T-helper 17 cell (primary cell): ENCODE measurements at regions not wholly inside any gene's neighbourhood (a gene's known extent, or its start where the extent isn't known, plus 50 kb on each side); places are given as distances from the start of the nearest gene placed in this dataset.

ENCODE experiments used
- ATAC-seq: fragments of 150-1000 bp; cut with Tn5 transposase; 2 replicates; pipeline ENCODE4 v1.10.0; 2021; ENCODE audit warnings: mild to moderate bottlenecking, moderate library complexity
- DNase-seq, 3 donors: peaks; one replicate each; pipeline versions ENCODE4 v3.0.0 to v3.0.0-alpha.2; 2020 to 2021
- H3K9me3 ChIP-seq: one replicate; pipeline ENCODE4 v1.7.0; 2013; ENCODE audit warnings: low read length, mild to moderate bottlenecking; ENCODE audit not compliant: control insufficient read depth, poor library complexity, severe bottlenecking
- H3K27ac Mint-ChIP-seq: one replicate; pipeline ENCODE4 v1.8.0; 2022; ENCODE audit warnings: mild to moderate bottlenecking, moderate library complexity, mixed read lengths
- H3K27me3 Mint-ChIP-seq: one replicate; pipeline ENCODE4 v1.8.0; 2022; ENCODE audit warnings: mixed read lengths
- H3K36me3 Mint-ChIP-seq: one replicate; pipeline ENCODE4 v1.8.0; 2022; ENCODE audit warnings: low read depth, mixed read lengths
- H3K4me1 Mint-ChIP-seq: one replicate; pipeline ENCODE4 v1.8.0; 2022; ENCODE audit warnings: mild to moderate bottlenecking, mixed read lengths
- H3K4me3 Mint-ChIP-seq: one replicate; pipeline ENCODE4 v1.8.0; 2022; ENCODE audit warnings: mild to moderate bottlenecking, moderate library complexity, mixed read lengths

DNA sequence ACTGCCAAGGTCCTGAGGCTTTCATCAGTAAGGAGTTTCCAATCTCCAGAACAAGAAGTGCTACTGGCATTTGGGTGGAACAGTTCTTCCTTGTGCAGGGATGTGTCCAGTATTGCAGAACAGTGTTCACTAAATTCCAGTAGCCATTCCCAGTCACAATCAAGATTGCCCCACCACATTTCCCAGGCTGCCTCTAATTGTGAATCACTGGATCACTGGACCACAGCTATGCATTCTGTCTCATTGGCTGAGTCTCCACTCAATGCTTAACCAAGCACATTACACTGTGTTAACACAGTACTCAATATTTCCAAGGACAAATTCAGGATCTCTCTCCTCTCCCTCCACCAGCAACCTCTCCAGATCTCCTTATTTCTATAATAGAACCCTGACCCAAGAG is 160.2 kb upstream of the CCDC150 start:
- no peaks in the 10 kb centered on the region for H3K36me3 Mint-ChIP-seq
- no peaks in the 10 kb centered on the region for H3K9me3 ChIP-seq
- H3K4me1 Mint-ChIP-seq = no peaks in the 10 kb centered on the region
- no peak overlapping the region for H3K27ac Mint-ChIP-seq
- ATAC-seq (no peak), DNase-seq (no peak)
- H3K4me3 Mint-ChIP-seq = no peak overlapping the region
- peaks cover 33% of the 10 kb centered on the region for H3K27me3 Mint-ChIP-seq

DNA sequence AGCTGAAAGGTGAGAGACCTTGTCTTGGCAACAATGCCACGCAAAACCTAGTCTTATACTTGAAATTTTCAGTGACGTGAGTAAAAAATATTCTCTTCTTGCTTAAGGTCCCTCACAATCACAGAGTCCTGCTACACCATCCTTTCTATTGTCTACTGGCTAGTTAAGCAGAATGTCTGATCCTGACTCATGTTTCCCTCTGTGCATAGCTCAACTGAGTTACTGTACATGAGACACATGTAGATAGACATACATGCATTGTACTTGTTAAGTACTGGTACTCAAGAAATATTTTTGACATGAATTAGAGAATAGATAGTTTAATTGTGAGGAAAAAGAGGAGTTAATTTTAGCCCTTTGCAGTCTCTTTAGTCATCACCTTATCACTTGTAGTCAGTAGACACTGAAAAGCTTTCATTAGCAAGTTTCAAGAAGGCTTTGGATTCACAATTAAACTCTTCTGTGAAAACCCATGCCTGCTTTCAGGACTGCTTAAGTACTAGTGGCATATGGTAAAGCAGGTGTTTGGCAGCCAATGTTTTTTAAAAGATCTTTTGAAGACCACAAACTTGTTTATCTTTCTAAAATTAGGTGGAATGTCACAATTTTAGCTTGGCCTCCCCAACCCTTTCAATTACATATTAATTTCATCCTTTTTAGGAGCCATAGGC is 158.7 kb upstream of the CCDC150 start:
- Mint-ChIP-seq H3K27ac (no peak overlapping the region), H3K4me1 (no peaks in the 10 kb centered on the region), H3K36me3 (peaks cover 2% of the 10 kb centered on the region), H3K27me3 (peaks cover 44% of the 10 kb centered on the region), H3K4me3 (no peak overlapping the region)
- DNase-seq = no peak
- no peaks in the 10 kb centered on the region for H3K9me3 ChIP-seq
- ATAC-seq = no peak

DNA sequence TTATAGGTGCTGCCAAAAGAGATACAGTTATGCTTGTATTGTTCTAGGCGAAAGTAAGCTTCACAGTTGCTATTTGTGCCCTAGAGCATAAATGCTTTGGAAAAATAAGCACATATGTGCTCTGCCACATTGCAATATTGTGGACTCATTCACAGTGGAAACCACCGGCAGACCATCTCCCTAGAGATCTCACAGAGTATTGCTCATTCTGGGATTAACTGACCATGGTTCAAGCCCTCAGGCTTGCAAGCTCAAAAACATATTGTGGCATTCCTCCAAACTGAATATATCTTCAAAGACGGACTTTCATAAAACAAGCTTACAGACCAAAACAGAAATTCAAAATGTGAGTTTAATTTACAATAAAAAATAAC is 158.2 kb upstream of the CCDC150 start:
- DNase-seq (no peak), ATAC-seq (no peak)
- Mint-ChIP-seq H3K27me3 (peaks cover 49% of the 10 kb centered on the region), H3K36me3 (peaks cover 2% of the 10 kb centered on the region), H3K27ac (no peak overlapping the region), H3K4me3 (no peak overlapping the region), H3K4me1 (no peaks in the 10 kb centered on the region)
- no peaks in the 10 kb centered on the region for H3K9me3 ChIP-seq

DNA sequence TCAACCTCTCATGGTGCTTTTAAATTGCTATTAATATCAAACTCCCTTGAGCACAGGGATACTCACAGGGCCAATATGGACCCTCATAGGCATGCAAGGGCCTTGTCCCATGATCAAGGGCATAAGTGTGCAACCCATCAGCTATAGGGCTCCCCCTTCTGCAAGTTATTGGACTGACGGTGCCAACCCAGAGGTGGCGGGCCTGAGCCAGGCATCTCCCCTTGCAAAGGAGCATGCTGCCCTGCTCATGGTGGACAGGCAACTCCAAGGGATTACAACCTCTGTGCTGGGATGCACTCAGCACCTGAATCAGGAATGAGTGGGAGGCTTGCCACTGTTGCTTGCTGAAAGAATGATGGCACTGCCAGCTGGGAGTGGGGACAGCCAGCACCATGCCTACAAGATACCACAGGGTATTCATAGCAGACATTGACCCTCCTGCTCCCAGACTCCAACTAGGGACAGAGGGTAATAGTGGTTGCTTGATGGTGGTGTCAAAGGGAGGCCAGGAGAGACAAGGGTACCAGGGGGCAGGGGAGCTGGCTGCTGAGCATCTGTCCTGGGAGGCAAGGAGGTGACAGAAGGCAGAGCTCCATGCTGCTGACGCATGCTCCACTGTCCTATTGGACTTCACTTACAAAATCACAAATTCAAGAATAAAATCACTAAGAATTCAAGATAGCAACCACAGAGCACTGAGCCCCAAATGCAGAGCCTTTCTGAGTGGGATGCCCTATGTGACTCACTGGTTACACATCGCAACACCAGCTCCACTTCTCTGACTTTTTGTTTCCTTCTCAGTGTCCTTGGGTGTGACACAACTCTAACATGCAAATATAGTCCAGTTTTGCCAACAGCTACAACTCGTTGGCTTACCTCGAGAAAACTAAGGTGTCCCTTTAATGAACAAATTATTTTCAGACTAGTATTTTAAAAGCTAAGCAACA is 157.1 kb upstream of the CCDC150 start:
- Mint-ChIP-seq H3K36me3 (peaks cover 2% of the 10 kb centered on the region), H3K27me3 (peaks cover 53% of the 10 kb centered on the region), H3K4me1 (no peaks in the 10 kb centered on the region), H3K27ac (no peak overlapping the region), H3K4me3 (no peak overlapping the region)
- DNase-seq (no peak), ATAC-seq (no peak)
- H3K9me3 ChIP-seq = no peaks in the 10 kb centered on the region

DNA sequence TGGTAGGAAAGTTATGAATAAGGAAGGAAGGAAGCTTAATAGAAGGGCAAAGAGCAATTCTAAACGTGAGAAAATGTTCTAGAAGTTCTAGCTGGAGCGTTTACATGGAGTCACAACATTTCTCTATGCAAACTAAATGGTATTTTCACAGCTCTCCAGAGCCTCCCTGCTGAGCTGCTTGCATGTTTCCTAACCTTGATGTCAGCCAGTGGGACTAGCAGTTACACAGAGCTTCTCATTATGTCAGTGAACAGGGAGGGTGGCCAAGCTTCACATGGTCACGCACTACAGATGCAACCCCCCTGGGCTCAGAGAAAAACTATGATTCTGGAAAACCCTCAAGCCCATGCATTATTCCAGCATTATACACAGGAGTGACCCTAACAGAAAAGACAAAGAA is 153.4 kb upstream of the CCDC150 start:
- Mint-ChIP-seq H3K4me3 (no peak overlapping the region), H3K27ac (no peak overlapping the region), H3K27me3 (peaks cover 52% of the 10 kb centered on the region), H3K36me3 (peaks cover 2% of the 10 kb centered on the region), H3K4me1 (no peaks in the 10 kb centered on the region)
- ATAC-seq (no peak), DNase-seq (no peak)
- H3K9me3 ChIP-seq = no peaks in the 10 kb centered on the region

DNA sequence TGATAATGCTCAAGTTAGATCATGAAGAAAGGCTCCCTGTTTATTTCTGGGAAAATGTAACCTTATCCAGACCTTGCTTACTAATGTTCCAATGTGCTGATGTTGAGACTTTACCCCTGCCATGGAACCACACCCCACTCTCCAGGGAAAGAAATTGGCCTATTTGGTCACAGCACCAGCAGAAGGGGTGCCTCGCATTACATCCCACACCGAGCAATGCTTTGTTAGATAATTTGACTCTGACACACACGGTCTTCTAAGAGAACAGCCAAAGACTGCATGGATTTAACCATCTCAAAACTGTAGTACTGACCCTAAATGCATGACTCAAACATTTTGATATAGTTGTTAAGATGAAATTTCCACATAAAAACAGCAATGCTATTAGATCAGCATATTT is 152.1 kb upstream of the CCDC150 start:
- no peak overlapping the region for H3K27ac Mint-ChIP-seq
- no peaks in the 10 kb centered on the region for H3K4me1 Mint-ChIP-seq
- DNase-seq (no peak), ATAC-seq (no peak)
- H3K4me3 Mint-ChIP-seq = no peak overlapping the region
- H3K9me3 ChIP-seq = no peaks in the 10 kb centered on the region
- peaks cover 39% of the 10 kb centered on the region for H3K27me3 Mint-ChIP-seq
- H3K36me3 Mint-ChIP-seq = peaks cover 2% of the 10 kb centered on the region

DNA sequence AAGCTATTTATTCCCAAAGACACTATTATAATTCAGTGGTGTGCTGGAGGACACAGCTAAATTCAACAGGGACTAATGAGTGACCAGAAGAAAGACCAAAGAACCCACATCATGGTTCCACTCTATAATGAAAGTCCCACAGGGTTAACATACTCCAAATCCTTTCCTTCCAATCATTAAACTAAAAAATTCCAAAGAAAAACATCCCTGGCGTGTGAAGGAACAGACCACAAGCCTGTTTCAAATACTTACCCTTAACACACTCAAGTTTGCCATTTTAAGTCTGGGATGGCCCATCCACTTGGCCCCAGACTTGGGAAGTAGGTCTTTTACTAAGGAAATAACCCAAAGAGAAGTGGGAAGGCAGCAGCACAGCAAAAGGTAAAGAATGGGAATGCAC is 150.1 kb upstream of the CCDC150 start:
- ATAC-seq = no peak
- DNase-seq = no peak
- Mint-ChIP-seq H3K4me3 (no peak overlapping the region), H3K4me1 (no peaks in the 10 kb centered on the region), H3K27ac (no peak overlapping the region), H3K27me3 (peaks cover 26% of the 10 kb centered on the region), H3K36me3 (peaks cover 2% of the 10 kb centered on the region)
- no peaks in the 10 kb centered on the region for H3K9me3 ChIP-seq

DNA sequence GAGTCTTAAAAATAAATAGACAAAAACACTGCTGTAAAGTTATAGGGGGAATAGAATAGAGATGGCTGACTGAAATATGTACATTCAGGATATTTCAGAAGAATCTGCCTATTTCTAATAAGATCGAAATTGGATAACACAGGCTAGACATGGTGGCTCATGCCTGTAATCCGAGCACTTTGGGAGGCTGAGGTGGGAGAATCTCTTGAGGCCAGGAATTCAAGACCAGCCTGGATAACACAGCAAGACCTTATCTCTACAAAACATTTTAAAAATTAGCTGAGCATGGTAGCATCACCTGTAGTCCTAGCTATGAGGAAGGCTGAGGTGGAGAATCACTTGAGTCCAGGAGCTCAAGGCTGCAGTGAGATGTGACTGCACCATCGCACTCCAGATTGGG is 146.6 kb upstream of the CCDC150 start:
- ATAC-seq = no peak
- Mint-ChIP-seq H3K27me3 (peaks cover 6% of the 10 kb centered on the region), H3K4me3 (no peak overlapping the region), H3K4me1 (no peaks in the 10 kb centered on the region), H3K27ac (no peak overlapping the region), H3K36me3 (no peaks in the 10 kb centered on the region)
- no peaks in the 10 kb centered on the region for H3K9me3 ChIP-seq
- no peak for DNase-seq

DNA sequence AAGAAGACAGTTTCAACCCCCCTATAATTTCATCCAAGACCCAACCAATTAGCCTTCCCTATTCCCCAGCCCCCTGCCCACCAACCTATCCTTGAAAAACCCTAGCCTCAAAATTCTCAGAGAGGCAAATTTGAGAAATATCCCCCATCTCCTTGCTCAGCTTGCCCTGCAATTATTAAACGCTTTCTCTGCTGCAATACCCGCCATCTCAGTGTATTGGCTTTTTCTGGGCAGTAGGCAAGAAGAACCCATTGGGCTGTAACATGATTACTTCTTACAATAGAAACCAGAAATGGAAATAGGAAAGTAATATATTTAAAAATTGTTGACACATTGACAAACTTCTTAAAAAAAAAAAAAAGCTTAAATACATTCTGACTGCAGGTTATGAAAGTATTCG is 140.6 kb upstream of the CCDC150 start:
- peaks cover 14% of the 10 kb centered on the region for H3K27me3 Mint-ChIP-seq
- H3K36me3 Mint-ChIP-seq = no peaks in the 10 kb centered on the region
- no peaks in the 10 kb centered on the region for H3K9me3 ChIP-seq
- H3K4me1 Mint-ChIP-seq = no peaks in the 10 kb centered on the region
- no peak overlapping the region for H3K27ac Mint-ChIP-seq
- H3K4me3 Mint-ChIP-seq = no peak overlapping the region
- DNase-seq = no peak
- no peak for ATAC-seq

DNA sequence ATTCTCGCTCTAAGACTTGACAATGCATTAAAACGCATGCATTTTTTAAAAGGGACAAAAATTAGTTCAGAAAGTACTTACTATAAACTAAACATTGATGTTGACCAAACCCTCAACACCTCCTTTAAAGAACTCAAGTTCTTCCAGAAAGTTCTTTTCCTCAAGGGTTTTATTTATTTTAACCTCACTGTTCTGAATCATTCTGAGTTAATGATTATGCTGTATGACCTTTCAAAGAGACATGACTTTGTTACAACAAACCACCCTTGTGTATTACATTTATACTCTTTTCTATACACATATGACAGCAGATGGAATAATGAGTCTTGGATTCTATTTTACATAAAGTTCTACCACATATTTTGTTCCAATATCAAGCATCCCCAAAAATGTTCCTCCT is 139.8 kb upstream of the CCDC150 start:
- H3K4me3 Mint-ChIP-seq = no peak overlapping the region
- peaks cover 3% of the 10 kb centered on the region for H3K36me3 Mint-ChIP-seq
- H3K27me3 Mint-ChIP-seq = peaks cover 20% of the 10 kb centered on the region

DNA sequence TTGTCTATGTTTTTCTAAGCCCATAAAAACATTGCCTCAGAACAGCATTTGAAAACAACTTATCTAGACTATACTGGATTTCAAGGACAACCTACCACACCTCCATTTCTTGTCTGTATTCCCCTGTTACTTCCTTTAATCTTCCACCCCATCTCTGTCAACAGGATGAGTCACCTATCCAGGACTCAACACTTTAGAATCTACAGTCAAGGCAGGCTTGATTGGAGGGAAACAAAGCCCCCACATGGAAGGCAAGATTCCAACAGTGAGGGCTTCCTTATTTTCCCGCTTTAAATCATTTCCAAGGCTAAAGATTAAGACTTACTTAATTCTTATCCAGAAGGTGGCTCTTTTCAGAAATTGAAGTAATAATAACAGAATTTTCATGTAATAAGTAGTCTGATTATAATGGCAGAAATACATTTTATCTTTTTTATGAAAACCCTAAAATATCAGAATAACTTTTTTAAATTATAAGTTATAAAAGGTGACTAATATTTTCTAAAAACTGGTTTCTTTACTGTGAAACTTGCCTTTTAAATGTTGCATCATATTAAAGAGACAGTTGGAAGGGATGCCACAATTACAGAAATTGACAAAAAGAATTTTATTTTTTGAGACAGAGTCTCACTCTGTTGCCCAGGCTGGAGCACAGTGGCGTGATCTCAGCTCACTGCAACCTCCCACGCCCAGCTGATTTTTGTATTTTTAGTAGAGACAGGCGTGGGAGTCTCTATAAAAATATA is 138.7 kb upstream of the CCDC150 start:
- H3K27ac Mint-ChIP-seq = no peak overlapping the region
- no peak overlapping the region for H3K4me3 Mint-ChIP-seq
- H3K27me3 Mint-ChIP-seq = peaks cover 22% of the 10 kb centered on the region

More for the DNA sequence above, 139.8 kb upstream of the CCDC150 start:
- DNase-seq (no peak), ATAC-seq (no peak)
- H3K27ac Mint-ChIP-seq = no peak overlapping the region
- H3K9me3 ChIP-seq = no peaks in the 10 kb centered on the region
- H3K4me1 Mint-ChIP-seq = peaks cover 2% of the 10 kb centered on the region

DNA sequence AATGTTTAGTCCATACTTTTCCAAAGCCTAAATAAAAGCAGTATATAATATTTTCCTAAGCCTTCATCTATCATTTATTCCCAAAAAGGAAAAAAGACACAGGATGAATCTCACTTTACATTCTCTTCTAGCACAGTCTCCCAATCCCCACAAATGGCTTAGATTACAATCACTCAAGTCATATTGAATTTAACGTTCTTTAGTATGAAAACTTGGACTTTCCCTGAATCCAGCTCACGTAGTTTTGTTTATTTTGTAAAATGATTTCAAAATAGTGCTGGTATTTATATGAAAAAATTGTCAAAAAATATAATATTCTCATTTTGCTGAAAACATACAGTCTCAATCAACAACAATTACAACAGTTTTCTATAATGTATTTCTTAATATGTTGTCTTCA is 137.7 kb upstream of the CCDC150 start:
- ATAC-seq = no peak
- H3K27me3 Mint-ChIP-seq = peaks cover 22% of the 10 kb centered on the region
- no peak overlapping the region for H3K4me3 Mint-ChIP-seq
- no peak for DNase-seq
- no peak overlapping the region for H3K27ac Mint-ChIP-seq
- H3K36me3 Mint-ChIP-seq = peaks cover 3% of the 10 kb centered on the region
- no peaks in the 10 kb centered on the region for H3K9me3 ChIP-seq
- peaks cover 2% of the 10 kb centered on the region for H3K4me1 Mint-ChIP-seq

More for the DNA sequence above, 138.7 kb upstream of the CCDC150 start:
- ATAC-seq = no peak
- H3K36me3 Mint-ChIP-seq = peaks cover 3% of the 10 kb centered on the region
- peaks cover 2% of the 10 kb centered on the region for H3K4me1 Mint-ChIP-seq
- no peak for DNase-seq
- H3K9me3 ChIP-seq = no peaks in the 10 kb centered on the region

DNA sequence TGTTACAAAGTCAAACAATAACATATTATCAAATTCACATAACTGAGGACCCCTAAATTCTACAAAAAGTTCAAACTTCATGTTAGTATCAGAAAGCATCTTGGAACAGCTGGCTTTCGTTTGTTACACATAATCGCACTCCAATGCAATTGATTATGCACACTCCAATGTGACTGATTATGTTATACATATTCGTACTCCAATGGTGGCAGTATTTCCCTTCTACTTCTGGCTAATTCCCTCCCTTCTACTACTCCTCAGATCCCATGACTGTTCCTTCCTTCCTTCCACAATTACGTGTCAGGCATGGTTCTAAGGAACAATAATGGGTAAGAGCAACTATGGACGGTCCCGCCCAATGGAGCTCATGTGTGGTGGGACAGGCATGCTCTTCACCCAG is 137.1 kb upstream of the CCDC150 start:
- peaks cover 3% of the 10 kb centered on the region for H3K36me3 Mint-ChIP-seq
- no peak for ATAC-seq
- peaks cover 2% of the 10 kb centered on the region for H3K4me1 Mint-ChIP-seq
- DNase-seq = no peak
- no peaks in the 10 kb centered on the region for H3K9me3 ChIP-seq
- no peak overlapping the region for H3K4me3 Mint-ChIP-seq
- H3K27me3 Mint-ChIP-seq = peaks cover 22% of the 10 kb centered on the region
- no peak overlapping the region for H3K27ac Mint-ChIP-seq
